ENCODE measurements at regions not wholly inside any gene's neighbourhood (a gene's known extent, or its start where the extent isn't known, plus 50 kb on each side); places are given as distances from the start of the nearest gene placed in this dataset.

DNA sequence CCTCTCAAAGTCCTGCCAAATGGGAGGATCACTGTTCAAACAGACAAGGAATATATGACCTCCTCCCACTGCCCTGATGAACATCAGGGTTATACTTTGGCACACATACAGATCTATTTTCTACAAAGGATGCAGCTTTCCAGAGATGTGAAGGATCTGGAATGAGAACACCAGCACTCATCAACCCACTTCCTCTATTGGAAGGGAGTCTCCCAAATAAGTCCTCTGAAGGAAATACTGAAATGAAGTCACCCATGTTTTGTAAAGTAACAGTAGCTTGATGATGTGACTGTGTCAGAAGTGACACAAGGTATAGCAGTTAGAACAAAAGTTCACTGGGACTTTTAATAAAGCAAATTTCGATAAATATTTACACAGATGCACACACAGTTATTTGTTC is 104.9 kb downstream of the OGFRL1 start:
- Histone ChIP-seq H3K4me1 (ENCODE audit: insufficient read depth, low read length) (no peaks in the 10 kb centered on the region), H3K9ac (ENCODE audit: low read depth, low read length) (no peak overlapping the region), H3K27ac (ENCODE audit: low read length) (no peak overlapping the region), H3K79me2 (ENCODE audit: insufficient read depth, low read length) (no peaks in the 10 kb centered on the region), H3K4me2 (ENCODE audit: insufficient read depth, low read length) (no peak overlapping the region), H4K20me1 (ENCODE audit: insufficient read depth, low read length) (no peaks in the 10 kb centered on the region), H3K9me3 (ENCODE audit: insufficient read depth, low read length, severe bottlenecking) (no peaks in the 10 kb centered on the region), H3K27me3 (ENCODE audit: insufficient read depth, low read length, poor library complexity) (no peaks in the 10 kb centered on the region), H2AFZ (ENCODE audit: low read depth, low read length) (no peak overlapping the region), H3K4me3 (ENCODE audit: low read depth in 1 of 2, low read length in 2 of 2) (no peak overlapping the region), H3K36me3 (ENCODE audit: insufficient read depth, low read length) (no peaks in the 10 kb centered on the region)
- TF ChIP-seq, protein P1, sequence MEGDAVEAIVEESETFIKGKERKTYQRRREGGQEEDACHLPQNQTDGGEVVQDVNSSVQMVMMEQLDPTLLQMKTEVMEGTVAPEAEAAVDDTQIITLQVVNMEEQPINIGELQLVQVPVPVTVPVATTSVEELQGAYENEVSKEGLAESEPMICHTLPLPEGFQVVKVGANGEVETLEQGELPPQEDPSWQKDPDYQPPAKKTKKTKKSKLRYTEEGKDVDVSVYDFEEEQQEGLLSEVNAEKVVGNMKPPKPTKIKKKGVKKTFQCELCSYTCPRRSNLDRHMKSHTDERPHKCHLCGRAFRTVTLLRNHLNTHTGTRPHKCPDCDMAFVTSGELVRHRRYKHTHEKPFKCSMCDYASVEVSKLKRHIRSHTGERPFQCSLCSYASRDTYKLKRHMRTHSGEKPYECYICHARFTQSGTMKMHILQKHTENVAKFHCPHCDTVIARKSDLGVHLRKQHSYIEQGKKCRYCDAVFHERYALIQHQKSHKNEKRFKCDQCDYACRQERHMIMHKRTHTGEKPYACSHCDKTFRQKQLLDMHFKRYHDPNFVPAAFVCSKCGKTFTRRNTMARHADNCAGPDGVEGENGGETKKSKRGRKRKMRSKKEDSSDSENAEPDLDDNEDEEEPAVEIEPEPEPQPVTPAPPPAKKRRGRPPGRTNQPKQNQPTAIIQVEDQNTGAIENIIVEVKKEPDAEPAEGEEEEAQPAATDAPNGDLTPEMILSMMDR (IDR thresholded peaks at IDR 0.05; ENCODE audit: borderline replicate concordance, extremely low read depth, low read length, poor library complexity, severe bottlenecking), result no peak
- DNase-seq, result no peak
- ATAC-seq (ENCODE audit: insufficient read depth, low read depth), result no peak

DNA sequence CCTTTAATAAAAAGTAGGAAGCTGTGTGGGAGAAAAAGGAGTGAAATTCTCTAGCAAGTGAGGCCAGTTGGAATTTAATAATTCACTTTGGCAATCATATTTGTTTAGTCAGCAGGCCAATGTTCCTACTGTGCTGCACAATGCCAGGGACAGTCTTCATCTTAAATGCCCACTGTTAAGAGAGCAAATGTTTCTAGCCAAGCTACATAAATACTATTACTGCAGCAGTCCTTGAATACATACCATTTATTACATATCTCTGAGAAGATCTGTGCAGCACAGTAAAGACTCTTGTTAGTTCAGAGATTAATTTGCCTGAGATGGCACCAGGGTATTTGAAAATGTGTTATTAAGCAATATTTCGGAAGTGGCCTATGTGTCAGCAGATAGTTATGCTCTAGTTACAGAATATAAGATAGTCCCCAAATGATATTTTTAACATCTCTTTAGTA is 105.4 kb downstream of the OGFRL1 start:
- Histone ChIP-seq H4K20me1 (ENCODE audit: insufficient read depth, low read length) (no peaks in the 10 kb centered on the region), H3K4me2 (ENCODE audit: insufficient read depth, low read length) (no peak overlapping the region), H3K27me3 (ENCODE audit: insufficient read depth, low read length, poor library complexity) (no peaks in the 10 kb centered on the region), H3K9me3 (ENCODE audit: insufficient read depth, low read length, severe bottlenecking) (no peaks in the 10 kb centered on the region), H3K36me3 (ENCODE audit: insufficient read depth, low read length) (no peaks in the 10 kb centered on the region), H3K4me1 (ENCODE audit: insufficient read depth, low read length) (no peaks in the 10 kb centered on the region), H3K27ac (ENCODE audit: low read length) (no peak overlapping the region), H2AFZ (ENCODE audit: low read depth, low read length) (no peak overlapping the region), H3K9ac (ENCODE audit: low read depth, low read length) (no peak overlapping the region), H3K4me3 (ENCODE audit: low read depth in 1 of 2, low read length in 2 of 2) (no peak overlapping the region), H3K79me2 (ENCODE audit: insufficient read depth, low read length) (no peaks in the 10 kb centered on the region)
- DNase-seq (no peak), ATAC-seq (ENCODE audit: insufficient read depth, low read depth) (no peak)
- TF ChIP-seq, protein P1 (IDR thresholded peaks at IDR 0.05; ENCODE audit: borderline replicate concordance, extremely low read depth, low read length, poor library complexity, severe bottlenecking), result no peak
- TF ChIP-seq EZH2 (IDR thresholded peaks at IDR 0.05; ENCODE audit: borderline replicate concordance, low read depth, low read length, severe bottlenecking), result no peak

DNA sequence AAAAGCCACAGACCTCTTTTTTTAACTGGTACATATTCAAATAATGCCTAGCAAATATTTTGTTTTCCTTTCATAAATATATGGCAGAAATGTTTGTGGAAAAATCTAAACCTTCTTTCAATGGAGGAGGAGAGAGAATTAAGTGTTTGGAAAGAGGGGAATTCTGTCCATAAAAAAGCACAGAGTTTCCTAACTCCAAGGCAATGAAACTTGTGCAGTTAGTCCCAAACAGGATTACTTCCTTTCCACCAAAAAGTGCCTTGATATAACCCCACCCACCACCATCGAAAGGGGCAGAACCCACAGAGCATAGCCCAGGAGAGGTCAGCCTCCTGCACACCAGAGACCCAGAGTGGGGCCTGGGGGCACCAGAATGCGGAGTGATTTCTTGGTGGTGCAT is 106.3 kb downstream of the OGFRL1 start:
- no peaks in the 10 kb centered on the region for H3K4me1 ChIP-seq (ENCODE audit: insufficient read depth, low read length)
- H3K79me2 ChIP-seq (ENCODE audit: insufficient read depth, low read length), result no peaks in the 10 kb centered on the region
- TF ChIP-seq, protein P1 (IDR thresholded peaks at IDR 0.05; ENCODE audit: borderline replicate concordance, extremely low read depth, low read length, poor library complexity, severe bottlenecking), result no peak
- no peak for TF ChIP-seq EZH2 (IDR thresholded peaks at IDR 0.05; ENCODE audit: borderline replicate concordance, low read depth, low read length, severe bottlenecking)
- DNase-seq (no peak), ATAC-seq (ENCODE audit: insufficient read depth, low read depth) (no peak)
- H3K9ac ChIP-seq (ENCODE audit: low read depth, low read length), result no peak overlapping the region
- no peak overlapping the region for H3K4me3 ChIP-seq (ENCODE audit: low read depth in 1 of 2, low read length in 2 of 2)
- no peaks in the 10 kb centered on the region for H3K9me3 ChIP-seq (ENCODE audit: insufficient read depth, low read length, severe bottlenecking)
- H3K36me3 ChIP-seq (ENCODE audit: insufficient read depth, low read length), result no peaks in the 10 kb centered on the region
- no peak overlapping the region for H3K27ac ChIP-seq (ENCODE audit: low read length)
- H3K27me3 ChIP-seq (ENCODE audit: insufficient read depth, low read length, poor library complexity), result no peaks in the 10 kb centered on the region
- no peak overlapping the region for H2AFZ ChIP-seq (ENCODE audit: low read depth, low read length)
- H4K20me1 ChIP-seq (ENCODE audit: insufficient read depth, low read length), result no peaks in the 10 kb centered on the region
- H3K4me2 ChIP-seq (ENCODE audit: insufficient read depth, low read length), result no peak overlapping the region

Measured in DND-41 (cell line).